HG02973 (cell line): ENCODE measurements at regions not wholly inside any gene's neighbourhood (a gene's known extent, or its start where the extent isn't known, plus 50 kb on each side); places are given as distances from the start of the nearest gene placed in this dataset.

Source experiments
- ATAC-seq: cut with Tn5 transposase; IDR thresholded peaks from one replicate; pipeline ENCODE4 v1.9.1; 2021; ENCODE audit warnings: moderate library complexity; ENCODE audit not compliant: unreplicated experiment

DNA sequence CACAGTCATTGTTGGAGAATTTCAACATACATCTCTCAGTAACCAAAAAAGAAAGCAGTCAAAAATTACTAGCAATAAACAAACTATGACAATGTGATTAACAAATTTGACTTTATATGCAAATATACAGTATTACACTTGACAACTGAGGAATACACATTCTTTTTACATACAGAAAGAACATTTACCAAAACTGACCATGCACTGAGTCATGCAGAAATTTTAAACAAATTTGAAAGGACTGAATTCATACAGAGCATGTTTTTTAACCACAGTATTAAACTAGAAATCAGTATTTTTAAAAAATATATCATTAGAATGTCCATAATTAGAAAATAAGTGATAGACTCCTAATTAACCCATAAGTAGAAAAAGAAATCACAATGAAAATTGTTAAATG lies 420.1 kb downstream of the TBC1D4 start:
- ATAC-seq, result no peak

DNA sequence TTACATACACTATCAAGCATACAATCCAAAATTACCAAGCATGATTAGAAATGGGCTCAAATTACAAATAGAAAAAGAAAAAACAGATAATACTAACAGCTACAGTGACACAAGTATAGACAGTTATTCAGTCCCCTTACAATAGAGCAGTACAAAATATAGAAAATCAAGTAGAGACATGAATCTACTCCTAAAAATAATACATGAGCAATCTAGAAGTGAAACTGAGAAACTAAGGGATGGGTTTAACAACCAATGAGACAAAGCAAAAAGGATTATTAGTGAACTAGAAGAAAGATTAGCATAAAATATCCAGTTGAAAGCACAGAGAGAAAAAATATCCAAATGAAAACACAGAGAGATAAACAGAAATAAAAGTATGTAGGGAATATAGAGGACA lies 426.7 kb downstream of the TBC1D4 start:
- ATAC-seq, result no peak

DNA sequence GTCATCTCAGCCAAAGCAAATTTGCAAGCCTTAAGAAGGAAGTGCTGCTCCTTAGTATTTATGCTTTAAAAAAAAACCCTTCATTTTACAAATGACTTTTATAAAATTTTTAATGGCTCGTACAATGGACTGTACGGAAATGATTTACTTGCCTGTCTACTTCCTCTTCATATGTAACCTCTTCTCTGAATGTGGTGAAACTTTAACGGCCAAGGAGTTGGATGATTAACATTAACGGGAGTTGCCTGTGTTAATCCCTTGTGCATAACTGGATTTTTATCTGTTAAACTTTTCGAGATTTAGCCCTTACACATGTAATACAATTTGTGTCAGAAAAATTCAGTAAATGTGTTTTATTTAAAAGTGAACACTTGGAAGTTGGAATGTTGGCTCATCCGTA lies 429.4 kb downstream of the TBC1D4 start:
- ATAC-seq, result no peak

DNA sequence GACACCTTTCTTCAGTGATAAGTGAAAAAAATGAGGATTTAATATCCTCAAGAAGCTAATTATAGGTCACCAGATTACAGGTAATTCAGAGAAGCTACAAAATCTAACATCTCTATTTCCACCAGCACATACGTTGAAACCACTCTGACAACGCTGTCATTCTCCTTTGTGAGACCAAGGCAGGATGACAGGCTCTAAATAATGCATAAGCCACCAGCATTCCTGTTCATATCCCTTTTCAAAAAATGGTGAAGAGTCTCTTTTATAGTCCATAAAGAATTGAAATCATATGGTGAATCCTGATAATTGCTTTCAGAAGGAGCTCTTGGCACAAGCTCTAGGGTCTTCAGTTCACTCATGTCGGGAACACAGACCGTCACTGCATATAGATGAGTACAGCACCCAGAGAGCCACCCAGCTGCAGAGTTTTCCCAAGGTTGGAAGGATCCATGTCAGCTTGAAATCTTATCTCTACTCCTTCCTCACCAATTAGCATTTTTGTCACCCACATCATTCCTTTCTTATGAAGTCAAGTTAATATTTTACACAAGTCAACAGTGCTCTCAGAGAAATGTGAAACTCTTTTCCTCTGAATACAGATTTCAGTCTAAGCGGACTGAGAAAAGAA lies 431.4 kb downstream of the TBC1D4 start:
- ATAC-seq, result no peak

DNA sequence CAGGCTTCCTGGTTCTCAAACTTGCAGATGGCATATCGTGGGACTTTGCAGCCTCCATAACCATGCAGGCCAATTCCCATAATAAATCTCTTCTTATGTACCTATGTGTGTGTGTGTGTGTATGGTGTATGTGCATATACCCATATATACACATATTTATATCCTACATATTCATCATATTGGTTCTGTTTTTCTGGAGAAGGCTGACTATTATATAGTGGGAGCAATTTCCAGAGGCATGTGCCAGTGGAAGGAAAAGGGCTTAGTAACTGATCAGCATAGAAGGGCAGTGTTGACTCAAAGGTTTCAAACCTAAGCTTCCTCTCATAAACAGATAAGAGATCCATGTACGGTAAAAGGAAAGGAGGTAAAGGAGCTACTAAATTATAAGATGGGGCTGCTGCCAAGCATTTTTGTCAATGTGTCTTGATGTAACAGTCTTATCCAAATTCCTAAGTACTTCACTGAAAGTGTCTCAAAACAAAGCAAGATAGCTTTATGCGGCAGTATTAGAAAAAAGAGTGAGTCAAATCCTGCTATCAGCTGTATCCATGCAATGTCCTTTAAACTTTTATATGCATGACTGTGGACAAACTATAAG lies 432.1 kb downstream of the TBC1D4 start:
- no peak for ATAC-seq

DNA sequence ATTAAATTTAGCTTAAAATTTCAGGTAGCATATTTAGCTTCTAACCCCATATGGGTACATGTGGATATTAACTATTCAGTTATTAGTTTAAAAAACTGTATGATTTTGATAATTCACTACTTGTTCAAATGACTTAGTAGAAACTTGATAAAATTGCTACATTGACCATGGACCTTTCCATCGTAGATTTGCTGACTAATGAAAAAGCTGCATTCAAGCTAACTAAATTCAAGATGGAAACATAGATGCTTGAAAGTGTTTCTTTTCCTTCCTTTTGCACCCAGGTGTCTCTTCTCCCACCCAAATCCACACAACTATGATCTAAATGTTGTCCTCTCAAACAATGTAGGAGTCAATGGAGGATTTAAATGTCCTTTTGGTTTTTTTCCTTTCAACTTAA lies 439.2 kb downstream of the TBC1D4 start:
- no peak for ATAC-seq

DNA sequence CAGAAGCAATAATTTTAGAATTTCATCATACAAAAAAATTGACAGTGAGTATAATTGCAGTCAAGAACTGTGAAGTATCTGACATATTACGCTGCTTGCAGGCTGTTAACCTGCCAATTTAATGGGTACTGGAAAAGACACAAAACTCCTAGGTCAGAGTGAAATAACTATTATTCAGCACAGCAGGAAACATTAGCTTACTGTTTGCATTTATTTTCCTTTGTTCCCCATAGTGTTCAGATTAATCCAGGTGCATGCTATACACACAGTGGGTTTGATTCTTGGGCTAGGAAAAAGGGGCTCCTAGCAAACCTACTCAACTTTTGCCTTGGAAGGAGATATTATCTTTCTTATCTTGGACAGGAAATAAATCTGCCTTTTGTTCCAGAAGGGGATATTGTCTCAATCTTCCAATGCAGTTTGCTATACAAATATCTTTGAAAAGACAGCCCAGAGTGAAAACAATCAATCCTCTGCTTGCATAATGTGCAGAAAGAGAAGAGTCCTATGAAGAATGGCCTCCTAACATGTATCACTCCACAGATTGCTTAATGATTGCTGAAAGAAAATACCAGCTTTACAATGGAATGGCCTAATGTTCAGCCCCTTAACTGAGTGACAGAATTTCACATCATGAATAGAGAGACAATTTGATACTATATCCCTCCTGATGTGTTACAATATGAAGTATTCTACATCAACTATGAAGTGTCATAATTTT lies 443.4 kb downstream of the TBC1D4 start:
- ATAC-seq, result no peak

DNA sequence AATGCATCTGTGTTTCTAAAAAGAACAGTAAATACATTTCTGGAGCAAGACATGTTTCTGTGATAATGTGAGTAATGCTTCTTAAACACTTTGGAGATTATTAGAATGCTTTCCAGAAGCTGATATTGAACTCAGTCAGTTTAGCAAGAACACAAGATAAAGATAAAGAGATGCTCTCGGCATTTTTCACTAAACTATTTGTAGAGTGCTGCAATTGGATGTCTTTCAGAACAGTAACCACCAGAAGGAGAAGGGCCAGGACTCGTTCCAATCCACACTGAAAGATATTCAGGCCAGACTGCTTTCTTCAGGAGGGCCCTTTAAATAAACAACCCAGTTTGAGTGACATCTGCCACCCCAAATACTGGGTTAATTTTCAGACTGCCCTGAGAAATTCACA lies 456.0 kb downstream of the TBC1D4 start:
- ATAC-seq, result no peak

DNA sequence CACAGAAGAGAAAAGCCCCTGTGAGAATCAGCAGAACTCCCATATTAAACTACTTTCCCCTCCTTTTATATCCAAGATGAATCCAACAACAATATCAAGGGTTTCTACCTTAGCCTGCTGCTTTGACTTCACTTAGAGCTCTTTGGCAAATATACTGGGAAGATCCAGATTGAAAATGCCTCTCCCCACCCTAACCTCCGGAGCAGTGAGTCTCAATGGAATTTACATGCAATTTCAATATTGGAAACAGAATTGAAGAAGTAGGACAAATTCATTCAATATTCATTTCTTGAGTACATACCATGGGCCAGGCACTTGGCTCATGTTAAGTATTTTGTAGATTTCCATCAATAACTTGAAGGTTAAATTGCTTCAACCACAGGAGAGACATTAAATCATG lies 457.4 kb downstream of the TBC1D4 start:
- ATAC-seq, result no peak

DNA sequence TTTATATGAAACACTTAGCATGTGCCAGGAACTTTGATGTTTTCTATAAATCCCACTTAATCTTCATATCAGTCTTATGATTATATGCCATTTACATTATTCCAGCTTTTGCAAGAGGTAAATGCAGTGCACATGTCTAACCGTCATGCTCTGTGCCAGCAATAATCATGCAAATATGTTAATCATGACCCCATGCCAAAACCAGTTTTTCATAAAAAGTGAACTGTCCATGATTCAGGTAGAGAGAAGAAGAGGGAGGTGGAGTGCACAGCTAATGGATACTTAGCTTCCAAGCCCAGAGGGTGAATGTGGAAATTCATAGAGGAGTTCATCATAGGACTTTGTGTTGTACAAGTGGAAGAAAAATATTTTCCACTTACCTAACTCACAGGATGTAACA lies 458.4 kb downstream of the TBC1D4 start:
- no peak for ATAC-seq

DNA sequence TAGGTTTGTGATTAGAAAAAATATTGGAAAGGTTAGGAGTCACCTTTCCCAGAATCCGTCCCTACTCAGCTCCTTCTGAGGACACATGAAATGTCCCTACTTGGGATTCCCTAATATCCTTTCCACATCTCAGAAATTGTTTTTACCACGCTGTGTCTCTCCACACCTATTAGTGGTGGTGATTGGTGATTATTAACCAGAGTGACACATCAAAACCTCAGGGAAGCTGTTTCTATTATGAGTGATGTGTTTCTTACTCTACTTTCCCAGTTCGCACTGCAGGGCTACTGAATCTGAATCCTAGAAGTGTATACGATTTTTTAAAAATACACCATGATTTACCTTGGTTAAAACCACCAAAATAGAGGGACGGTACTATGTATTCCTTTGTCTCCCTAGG lies 460.8 kb downstream of the TBC1D4 start:
- ATAC-seq, result no peak

DNA sequence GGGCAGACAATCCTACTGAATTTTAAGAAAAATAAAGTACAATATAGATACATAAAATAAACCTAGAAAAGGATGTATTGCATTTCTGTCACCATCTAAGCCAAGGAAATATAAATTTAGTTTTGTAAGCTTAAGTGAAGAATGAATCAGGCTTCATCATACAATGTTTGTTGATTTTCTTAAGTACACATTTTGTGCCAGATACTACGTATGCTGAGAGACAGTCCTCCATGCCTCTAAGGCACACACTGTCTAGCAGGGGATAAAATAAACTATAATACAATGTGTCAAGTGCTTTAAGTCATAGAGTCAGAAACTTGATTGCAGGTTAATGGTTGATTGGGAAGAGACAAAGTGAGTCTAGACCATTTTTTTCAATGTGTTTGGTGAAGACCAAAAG lies 465.7 kb downstream of the TBC1D4 start:
- no peak for ATAC-seq

DNA sequence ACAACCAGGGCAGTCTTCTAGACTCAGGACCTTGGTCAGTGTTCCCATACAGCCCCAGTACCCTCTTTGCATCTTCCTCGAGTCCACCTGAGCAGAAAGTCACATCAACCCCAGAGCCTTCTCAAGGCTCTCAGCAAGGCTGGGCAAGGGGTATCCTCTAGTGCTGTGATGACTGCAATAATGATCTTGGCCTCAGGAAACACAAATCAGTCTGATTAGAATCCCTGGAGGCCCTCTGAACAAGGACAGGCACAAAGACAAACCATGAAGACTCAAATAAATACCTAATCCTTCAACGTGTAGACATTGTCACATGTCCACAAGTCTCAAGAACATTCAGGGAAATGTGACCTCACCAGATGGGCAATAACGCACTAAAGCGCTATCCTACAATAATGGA lies 468.2 kb downstream of the TBC1D4 start:
- no peak for ATAC-seq

DNA sequence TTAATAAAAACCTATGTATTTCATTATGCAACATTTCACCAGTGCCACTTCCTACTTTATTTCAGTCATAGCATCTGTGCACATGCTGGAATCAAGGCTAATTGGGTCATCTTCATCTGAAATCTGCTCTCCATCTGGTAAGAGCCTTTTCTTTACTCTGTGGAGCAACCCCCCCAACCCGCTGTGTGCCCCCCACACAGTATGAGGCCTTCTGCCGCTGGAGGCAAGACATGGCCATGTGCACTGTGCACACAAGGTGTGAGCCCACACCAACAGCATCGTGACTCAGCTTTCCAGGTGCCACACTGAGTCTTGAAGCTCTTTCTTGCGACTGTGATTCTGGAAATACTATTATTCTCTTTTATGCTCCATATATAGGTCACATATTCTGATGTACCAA lies 471.0 kb downstream of the TBC1D4 start:
- ATAC-seq, result no peak

DNA sequence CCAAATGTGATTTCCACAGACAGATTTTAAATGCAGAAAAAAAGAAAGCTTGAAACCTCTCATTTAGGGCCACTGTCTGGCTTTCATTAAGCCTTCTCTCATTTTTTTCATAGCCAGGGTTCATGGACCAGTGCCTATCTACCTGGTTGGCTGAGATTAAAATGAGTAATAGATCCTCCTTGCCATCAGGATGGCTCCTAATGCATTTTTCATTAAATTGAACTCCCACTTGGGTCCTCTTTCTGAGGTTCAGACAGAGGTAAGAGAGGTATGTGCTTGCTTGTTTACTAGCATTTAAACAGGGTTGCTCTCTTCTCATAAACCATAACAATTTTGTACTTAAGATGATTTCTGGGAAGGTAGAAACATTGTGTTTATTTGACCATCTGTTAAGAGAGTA lies 473.0 kb downstream of the TBC1D4 start:
- ATAC-seq, result no peak

DNA sequence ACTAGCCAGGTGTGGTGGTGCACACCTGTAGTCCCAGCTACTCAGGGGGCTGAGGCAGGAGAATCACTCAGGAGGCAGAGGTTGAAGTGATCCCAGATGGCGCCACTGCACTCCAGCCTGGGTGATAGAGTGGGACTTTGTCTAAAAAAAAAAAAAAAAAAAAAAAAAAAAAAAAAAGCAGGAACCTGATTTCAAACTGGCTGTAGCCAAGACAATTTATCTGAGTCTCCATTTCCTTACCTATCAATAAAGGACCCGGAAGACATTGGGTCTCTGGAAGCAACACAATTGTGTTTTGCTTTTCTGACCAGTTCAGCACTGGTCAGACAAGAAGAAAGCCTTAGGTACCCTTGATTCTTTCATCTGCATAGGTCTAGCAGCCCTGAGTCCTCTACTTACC lies 491.0 kb downstream of the TBC1D4 start:
- ATAC-seq, result no peak

DNA sequence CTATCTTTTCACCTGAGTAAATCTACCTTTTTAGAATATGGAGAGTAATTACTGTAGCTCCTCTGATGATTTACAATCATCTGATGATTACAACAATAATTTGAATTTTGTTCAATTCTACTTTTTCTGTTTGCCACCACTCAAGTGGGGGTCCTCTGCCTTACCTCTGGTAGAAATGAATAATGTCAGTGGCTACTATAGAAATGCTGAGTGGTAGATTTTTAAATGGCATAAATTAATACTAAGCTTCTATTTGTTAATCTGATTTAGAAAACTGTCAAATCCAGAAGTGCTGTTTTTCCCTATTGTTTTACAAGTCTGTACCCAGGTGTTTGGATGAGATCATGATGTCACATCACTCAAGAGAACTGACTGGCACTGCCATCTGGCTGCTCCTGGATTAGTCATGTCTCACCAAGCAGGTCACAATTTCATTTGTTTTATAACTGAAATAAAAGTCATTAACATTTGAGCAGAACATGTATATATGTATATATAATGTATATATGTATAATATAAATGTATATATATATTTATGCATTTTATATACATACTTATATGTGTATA lies 494.8 kb downstream of the TBC1D4 start:
- ATAC-seq, result no peak

DNA sequence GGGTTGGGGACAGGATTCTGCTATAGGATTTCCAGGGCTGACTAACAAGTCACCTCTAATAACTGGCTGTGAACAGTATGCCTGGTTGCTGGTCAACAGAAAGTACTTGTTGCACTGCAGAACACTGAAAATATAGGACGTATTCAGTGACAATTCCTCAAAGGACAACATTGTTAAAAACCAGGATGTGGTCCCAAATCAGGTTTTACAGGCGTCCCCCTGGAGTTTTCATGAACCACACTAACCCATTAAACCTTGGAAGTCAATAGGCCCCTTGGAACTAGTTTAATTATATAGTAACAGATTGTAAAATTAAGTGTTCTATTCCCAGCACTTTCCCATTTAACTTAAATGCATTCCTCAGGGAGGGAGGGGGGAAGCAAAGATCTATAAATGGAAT lies 495.4 kb downstream of the TBC1D4 start:
- no peak for ATAC-seq

DNA sequence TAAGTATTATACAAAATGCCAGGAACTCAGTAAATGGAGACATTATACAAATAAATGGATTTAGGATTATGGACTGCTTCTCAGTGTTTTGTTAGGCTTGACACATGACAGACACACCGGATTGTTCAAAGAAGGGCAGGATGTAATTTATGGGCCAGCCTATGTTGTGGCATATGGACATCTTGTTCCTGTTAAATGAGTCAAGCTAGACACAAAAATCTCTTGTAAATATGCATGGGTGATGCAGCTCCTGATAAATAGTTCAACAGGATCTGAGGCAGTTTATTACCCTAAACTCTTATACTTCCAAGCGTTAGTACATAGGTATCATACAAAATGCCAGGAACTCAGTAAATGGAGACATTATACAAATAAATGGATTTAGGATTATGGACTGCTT lies 502.3 kb downstream of the TBC1D4 start:
- no peak for ATAC-seq

DNA sequence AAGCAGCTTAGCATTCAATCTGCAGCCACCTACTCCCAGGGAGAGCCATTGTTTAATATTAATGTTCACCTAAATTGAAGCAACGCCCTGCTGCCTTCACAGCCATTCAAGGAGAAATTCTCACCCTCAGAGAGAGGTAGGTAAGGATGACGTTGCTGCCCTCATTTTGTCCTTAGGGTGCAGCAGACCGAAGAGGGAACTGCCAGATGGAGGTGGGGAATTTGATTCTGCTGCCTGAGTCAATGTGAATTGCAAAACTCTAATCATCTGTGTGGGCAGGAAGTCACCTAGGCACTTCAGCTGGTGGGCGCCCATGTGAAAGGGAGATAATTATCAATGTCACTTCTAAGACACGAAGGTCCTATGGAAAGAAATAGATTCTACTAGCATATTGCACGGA lies 503.4 kb downstream of the TBC1D4 start:
- ATAC-seq, result no peak

DNA sequence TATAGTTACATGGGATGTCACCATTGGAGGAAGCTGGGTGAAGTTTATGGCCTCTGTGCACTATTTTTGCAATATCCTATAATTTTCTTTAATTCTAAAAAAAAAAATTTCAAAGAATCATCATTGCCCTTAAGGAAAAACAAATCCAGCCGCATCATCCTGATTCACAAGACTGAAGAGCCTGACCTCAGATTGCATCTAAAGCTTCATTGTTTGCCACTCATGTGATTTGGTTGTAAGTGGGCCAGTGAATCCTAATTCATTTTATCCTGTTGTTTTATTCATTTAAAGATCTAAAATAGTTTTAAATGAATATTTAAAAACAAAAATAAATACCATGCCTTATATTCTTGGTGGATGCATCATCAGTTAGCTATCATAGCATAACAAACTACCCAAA lies 504.5 kb downstream of the TBC1D4 start:
- ATAC-seq, result no peak

DNA sequence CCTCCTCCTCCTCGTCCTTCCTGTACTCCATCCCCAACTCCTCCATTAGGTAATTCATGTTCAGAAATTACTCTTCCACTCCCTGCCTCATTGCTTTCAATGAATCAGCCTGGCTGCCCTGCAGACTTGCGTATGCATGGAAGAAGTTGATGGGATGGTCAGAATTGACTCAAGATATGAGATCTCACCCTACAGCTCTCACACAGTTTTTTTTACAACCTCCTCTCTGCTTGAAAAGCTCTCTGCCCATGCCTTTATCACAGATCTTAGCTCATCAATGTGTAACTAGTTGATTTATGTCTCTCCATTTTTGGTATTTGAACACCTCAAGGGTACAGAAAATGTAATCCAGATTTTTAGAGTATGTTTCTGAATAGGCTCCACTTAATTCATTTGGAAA lies 506.9 kb downstream of the TBC1D4 start:
- no peak for ATAC-seq
